K562 (cell line): ENCODE measurements at regions not wholly inside any gene's neighbourhood (a gene's known extent, or its start where the extent isn't known, plus 50 kb on each side); places are given as distances from the start of the nearest gene placed in this dataset.

Experiments used
- HIVEP1 ChIP-seq: fragments of 250-450 bp; sonication (Bioruptor Pico); IDR thresholded peaks from 2 replicates; pipeline ENCODE4 v1.4.0; 2020; ENCODE audit warnings: mild to moderate bottlenecking
- NFE2 ChIP-seq: IDR thresholded peaks from 2 replicates; pipeline ENCODE4 v1.6.1; 2014; ENCODE audit warnings: antibody characterized with exemption, low read depth
- POLR2A ChIP-seq: fragments of 450-650 bp; conservative IDR thresholded peaks from 2 replicates; pipeline ENCODE4 v1.6.1; 2016
- POLR2AphosphoS5 ChIP-seq: IDR thresholded peaks from 2 replicates; pipeline ENCODE4 v1.6.1; 2011; ENCODE audit warnings: mild to moderate bottlenecking, low read depth, low read length, moderate library complexity; ENCODE audit not compliant: control insufficient read depth, insufficient read depth
- RAD21 ChIP-seq, 2 experiments: fragments of 250-450 bp in 1 of 2; fragments of 450-650 bp in 1 of 2; sonication (Bioruptor Pico) in 1 of 2; formaldehyde crosslinking in 1 of 2; IDR thresholded peaks in 1 of 2; conservative IDR thresholded peaks in 1 of 2; 2 replicates each; pipeline versions ENCODE4 v1.4.0 to v1.8.0; 2020 to 2022; ENCODE audit warnings: mild to moderate bottlenecking in 2 of 2, moderate library complexity in 1 of 2
- RFX5 ChIP-seq: IDR thresholded peaks from 2 replicates; pipeline ENCODE4 v1.6.1; 2011; ENCODE audit warnings: low read depth, mild to moderate bottlenecking, improper control_type of control experiment, low read length
- TRIM28 ChIP-seq: fragments of 450-650 bp; IDR thresholded peaks from 2 replicates; pipeline ENCODE4 v1.6.1; 2017
- ZNF707 ChIP-seq: fragments of 250-450 bp; sonication (Bioruptor Pico); conservative IDR thresholded peaks from 2 replicates; pipeline ENCODE4 v1.8.0; 2022; ENCODE audit warnings: inconsistent platforms, mild to moderate bottlenecking, moderate library complexity
- ZNF764 ChIP-seq: fragments of 250-450 bp; sonication (Bioruptor Pico); IDR thresholded peaks from 2 replicates; pipeline ENCODE4 v1.4.0; 2020; ENCODE audit warnings: low read depth, mild to moderate bottlenecking, moderate library complexity
- TF ChIP-seq, protein P1 (sequence below), 3 experiments: IDR thresholded peaks in 2 of 3; conservative IDR thresholded peaks in 1 of 3; 2 replicates each; pipeline ENCODE4 v1.5.1; 2011 to 2012; ENCODE audit warnings: low read length in 3 of 3, mild to moderate bottlenecking in 3 of 3, control low read depth in 2 of 3, improper control_type of control experiment in 1 of 3, inconsistent platforms in 1 of 3, low read depth in 1 of 3, mixed read lengths in 1 of 3, moderate library complexity in 1 of 3; ENCODE audit not compliant: insufficient read depth in 2 of 3
- TF ChIP-seq, protein P2 (sequence below): sonication (generic); formaldehyde crosslinking; IDR thresholded peaks from 2 replicates; pipeline ENCODE4 v1.9.0; 2022; ENCODE audit warnings: mild to moderate bottlenecking, missing genetic modification reagents

DNA sequence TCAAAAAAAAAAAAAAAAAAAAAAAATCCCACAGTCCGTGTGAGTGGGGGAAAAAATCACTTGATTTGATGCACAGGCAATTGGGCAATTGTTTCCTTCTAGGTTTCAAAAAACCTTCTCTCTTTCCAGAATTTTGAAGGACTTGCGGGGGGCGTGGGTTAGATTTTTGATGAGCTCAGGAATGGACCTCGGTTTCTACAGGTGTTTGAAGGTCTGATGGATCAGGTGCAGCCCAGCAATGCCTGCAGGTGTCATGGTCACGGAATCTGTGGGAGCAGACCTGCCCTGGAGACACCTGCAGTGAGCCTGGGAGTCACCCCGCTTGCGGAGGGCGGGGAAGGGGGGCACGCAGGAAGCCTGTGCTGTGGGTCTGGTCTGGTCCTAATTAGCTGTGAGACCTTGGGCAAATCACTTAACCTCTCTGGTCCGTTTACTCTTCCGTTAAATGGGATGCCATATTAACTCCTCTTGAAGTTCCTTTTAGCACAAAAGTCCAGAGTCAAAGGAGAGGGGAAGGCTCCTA, 174.2 kb downstream of the IRF8 start:
- TF ChIP-seq, protein P1, sequence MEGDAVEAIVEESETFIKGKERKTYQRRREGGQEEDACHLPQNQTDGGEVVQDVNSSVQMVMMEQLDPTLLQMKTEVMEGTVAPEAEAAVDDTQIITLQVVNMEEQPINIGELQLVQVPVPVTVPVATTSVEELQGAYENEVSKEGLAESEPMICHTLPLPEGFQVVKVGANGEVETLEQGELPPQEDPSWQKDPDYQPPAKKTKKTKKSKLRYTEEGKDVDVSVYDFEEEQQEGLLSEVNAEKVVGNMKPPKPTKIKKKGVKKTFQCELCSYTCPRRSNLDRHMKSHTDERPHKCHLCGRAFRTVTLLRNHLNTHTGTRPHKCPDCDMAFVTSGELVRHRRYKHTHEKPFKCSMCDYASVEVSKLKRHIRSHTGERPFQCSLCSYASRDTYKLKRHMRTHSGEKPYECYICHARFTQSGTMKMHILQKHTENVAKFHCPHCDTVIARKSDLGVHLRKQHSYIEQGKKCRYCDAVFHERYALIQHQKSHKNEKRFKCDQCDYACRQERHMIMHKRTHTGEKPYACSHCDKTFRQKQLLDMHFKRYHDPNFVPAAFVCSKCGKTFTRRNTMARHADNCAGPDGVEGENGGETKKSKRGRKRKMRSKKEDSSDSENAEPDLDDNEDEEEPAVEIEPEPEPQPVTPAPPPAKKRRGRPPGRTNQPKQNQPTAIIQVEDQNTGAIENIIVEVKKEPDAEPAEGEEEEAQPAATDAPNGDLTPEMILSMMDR (IDR thresholded peaks at IDR 0.05 in 2 of 3, conservative IDR thresholded peaks at IDR 0.05 in 1 of 3; ENCODE audit: insufficient read depth in 2 of 3, low read depth in 1 of 3, low read length in 3 of 3), result no peak
- TF ChIP-seq POLR2A (no peak), ZNF707 (no peak), RAD21 (CRISPR knock-in tag; conservative IDR thresholded peaks at IDR 0.05 in 1 of 2, IDR thresholded peaks at IDR 0.05 in 1 of 2) (no peak), POLR2AphosphoS5 (no peak), TRIM28 (no peak), RFX5 (no peak), HIVEP1 (CRISPR knock-in tag) (no peak), NFE2 (no peak), ZNF764 (CRISPR knock-in tag) (no peak)
- TF ChIP-seq, protein P2, sequence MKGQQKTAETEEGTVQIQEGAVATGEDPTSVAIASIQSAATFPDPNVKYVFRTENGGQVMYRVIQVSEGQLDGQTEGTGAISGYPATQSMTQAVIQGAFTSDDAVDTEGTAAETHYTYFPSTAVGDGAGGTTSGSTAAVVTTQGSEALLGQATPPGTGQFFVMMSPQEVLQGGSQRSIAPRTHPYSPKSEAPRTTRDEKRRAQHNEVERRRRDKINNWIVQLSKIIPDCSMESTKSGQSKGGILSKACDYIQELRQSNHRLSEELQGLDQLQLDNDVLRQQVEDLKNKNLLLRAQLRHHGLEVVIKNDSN (CRISPR knock-in tag), result no peak
